Type B pancreatic cell (in vitro differentiated cells): ENCODE measurements at regions not wholly inside any gene's neighbourhood (a gene's known extent, or its start where the extent isn't known, plus 50 kb on each side); places are given as distances from the start of the nearest gene placed in this dataset.

Experiments used
- DNase-seq: peaks from one replicate; pipeline ENCODE4 v3.0.0; 2021; ENCODE audit warnings: mixed read lengths; ENCODE audit not compliant: unreplicated experiment; ENCODE audit errors: extremely low spot score
- H3K27ac Mint-ChIP-seq: 2 replicates; pipeline ENCODE4 v1.8.0; 2021; ENCODE audit warnings: mild to moderate bottlenecking, mixed read lengths
- H3K27me3 Mint-ChIP-seq: 2 replicates; pipeline ENCODE4 v1.8.0; 2021; ENCODE audit warnings: mixed read lengths
- H3K36me3 Mint-ChIP-seq: 2 replicates; pipeline ENCODE4 v1.8.0; 2021; ENCODE audit warnings: mixed read lengths
- H3K4me1 Mint-ChIP-seq: one replicate; pipeline ENCODE4 v1.8.0; 2021; ENCODE audit warnings: mixed read lengths; ENCODE audit not compliant: unreplicated experiment
- H3K4me3 Mint-ChIP-seq: 2 replicates; pipeline ENCODE4 v1.8.0; 2021; ENCODE audit warnings: mild to moderate bottlenecking, mixed read lengths
- H3K9me3 Mint-ChIP-seq: 2 replicates; pipeline ENCODE4 v1.8.0; 2021; ENCODE audit warnings: mixed read lengths
- CTCF ChIP-seq: fragments of 200-600 bp; sonication (generic); conservative IDR thresholded peaks from 2 replicates; pipeline ENCODE4 v1.5.0; 2021; ENCODE audit warnings: antibody characterized with exemption, mild to moderate bottlenecking

- no peak for DNase-seq
- Mint-ChIP-seq H3K4me3 (no peak overlapping the region), H3K4me1 (peaks cover 4% of the 10 kb centered on the region), H3K9me3 (peaks cover 4% of the 10 kb centered on the region), H3K36me3 (no peaks in the 10 kb centered on the region), H3K27ac (no peak overlapping the region), H3K27me3 (no peaks in the 10 kb centered on the region)
- TF ChIP-seq CTCF: peak; percentile 26
These were observed 95.1 kb upstream of the PLET1 start for GRCh38 chr11:112355726-112356125.

- Mint-ChIP-seq H3K4me3 (no peak overlapping the region), H3K9me3 (peaks cover 7% of the 10 kb centered on the region), H3K36me3 (no peaks in the 10 kb centered on the region), H3K4me1 (peaks cover 9% of the 10 kb centered on the region), H3K27me3 (no peaks in the 10 kb centered on the region), H3K27ac (no peak overlapping the region)
- no peak for TF ChIP-seq CTCF
- no peak for DNase-seq
These were observed 96.8 kb upstream of the PLET1 start for GRCh38 chr11:112357488-112357887.

GRCh38 chr11:112361396-112361795 is 100.7 kb upstream of the PLET1 start:
- Mint-ChIP-seq H3K9me3 (peaks cover 6% of the 10 kb centered on the region), H3K27me3 (peaks cover 9% of the 10 kb centered on the region), H3K4me1 (peaks cover 9% of the 10 kb centered on the region), H3K4me3 (no peak overlapping the region), H3K36me3 (no peaks in the 10 kb centered on the region), H3K27ac (no peak overlapping the region)
- TF ChIP-seq CTCF: no peak
- DNase-seq: no peak

GRCh38 chr11:112363527-112363926 is 102.9 kb upstream of the PLET1 start:
- Mint-ChIP-seq H3K36me3 (no peaks in the 10 kb centered on the region), H3K4me3 (no peak overlapping the region), H3K27ac (no peak overlapping the region), H3K9me3 (peaks cover 6% of the 10 kb centered on the region), H3K4me1 (peaks cover 5% of the 10 kb centered on the region), H3K27me3 (peaks cover 15% of the 10 kb centered on the region)
- TF ChIP-seq CTCF: no peak
- no peak for DNase-seq

GRCh38 chr11:112364962-112365481 is 104.4 kb upstream of the PLET1 start:
- peaks cover 5% of the 10 kb centered on the region for H3K4me1 Mint-ChIP-seq
- no peak for TF ChIP-seq CTCF
- no peak for DNase-seq
- H3K4me3 Mint-ChIP-seq: no peak overlapping the region
- no peaks in the 10 kb centered on the region for H3K36me3 Mint-ChIP-seq
- H3K9me3 Mint-ChIP-seq: peaks cover 6% of the 10 kb centered on the region
- H3K27me3 Mint-ChIP-seq: peaks cover 23% of the 10 kb centered on the region
- no peak overlapping the region for H3K27ac Mint-ChIP-seq

- Mint-ChIP-seq H3K4me1 (peaks cover 5% of the 10 kb centered on the region), H3K36me3 (no peaks in the 10 kb centered on the region), H3K4me3 (no peak overlapping the region), H3K27ac (no peak overlapping the region), H3K27me3 (peaks cover 31% of the 10 kb centered on the region), H3K9me3 (peaks cover 6% of the 10 kb centered on the region)
- DNase-seq: no peak
- no peak for TF ChIP-seq CTCF
These were observed 105.4 kb upstream of the PLET1 start for GRCh38 chr11:112366012-112366411.
